Uterus (tissue), 3 donors: ENCODE measurements at regions not wholly inside any gene's neighbourhood (a gene's known extent, or its start where the extent isn't known, plus 50 kb on each side); places are given as distances from the start of the nearest gene placed in this dataset.

Experiments
- DNase-seq, 2 donors: peaks; one replicate each; pipeline ENCODE4 v3.0.0-alpha.2; 2019 to 2020
- H3K27ac ChIP-seq, 2 donors: fragments of 200-600 bp; sonication (generic); 1 replicate in 1 of 2; 2 replicates in 1 of 2; pipeline ENCODE4 v1.5.1; 2016 to 2018
- H3K27me3 ChIP-seq, 2 donors: fragments of 200-600 bp; sonication (generic); one replicate each; pipeline ENCODE4 v1.5.1; 2018 to 2019; ENCODE audit warnings: control low read depth in 1 of 2
- H3K36me3 ChIP-seq, 2 donors: fragments of 200-600 bp; sonication (generic); one replicate each; pipeline ENCODE4 v1.5.1; 2019; ENCODE audit warnings: control low read depth in 1 of 2
- H3K4me1 ChIP-seq, 2 donors: fragments of 200-600 bp; sonication (generic); one replicate each; pipeline ENCODE4 v1.5.1; 2018 to 2019; ENCODE audit warnings: control low read depth in 1 of 2
- H3K4me3 ChIP-seq, 2 donors: fragments of 200-600 bp; sonication (generic); 1 replicate in 1 of 2; 2 replicates in 1 of 2; pipeline ENCODE4 v1.5.1; 2018 to 2019; ENCODE audit warnings: mild to moderate bottlenecking in 1 of 2
- H3K9me3 ChIP-seq, 2 donors: fragments of 200-600 bp; sonication (generic); one replicate each; pipeline ENCODE4 v1.5.1; 2019; ENCODE audit warnings: control low read depth in 1 of 2
- POLR2A ChIP-seq, 2 donors: fragments of 450-650 bp; IDR thresholded peaks; one replicate each; pipeline ENCODE4 v1.6.1; 2016; ENCODE audit warnings: antibody characterized with exemption in 2 of 2, mild to moderate bottlenecking in 1 of 2, moderate library complexity in 1 of 2
- intact Hi-C: fragments of 100-400 bp; cut with DNase I; formaldehyde crosslinking; loops from one replicate; pipeline ENCODE4 v1.15.1; 2023; ENCODE audit warnings: low total_unique reads
- TF ChIP-seq, protein P1 (sequence below), 4 experiments: fragments of 200-600 bp in 2 of 4; fragments of 450-650 bp in 2 of 4; sonication (generic) in 2 of 4; IDR thresholded peaks; one replicate each; pipeline ENCODE4 v1.5.1; 2016 to 2019; ENCODE audit warnings: antibody characterized with exemption in 4 of 4, mild to moderate bottlenecking in 2 of 4, moderate library complexity in 1 of 4
- donor health status: DM: yes; HTN: yes; CAD: no.

DNA sequence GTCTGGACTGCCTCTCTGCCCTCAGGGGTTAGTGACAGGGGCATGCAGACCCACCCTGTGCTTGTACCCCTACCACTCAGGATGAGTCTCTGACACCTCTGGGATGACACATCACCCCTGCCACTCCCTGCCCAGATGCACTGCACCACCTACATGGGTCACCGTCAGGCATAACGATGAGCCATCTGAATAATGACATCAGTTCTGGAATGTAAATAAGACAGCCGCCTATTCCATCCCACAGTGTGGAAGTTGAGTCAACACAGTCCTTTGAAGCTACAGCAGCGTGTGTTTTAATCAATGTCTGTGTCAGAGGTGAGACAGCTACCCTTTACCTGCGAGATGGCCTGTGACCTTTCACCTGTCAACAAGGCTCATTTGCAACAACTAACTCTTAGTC, 268.7 kb upstream of the ARRDC4 start:
- Histone ChIP-seq H3K9me3 (no peaks in the 10 kb centered on the region), H3K27me3 (no peaks in the 10 kb centered on the region), H3K4me3 (no peak overlapping the region), H3K4me1 (no peaks in the 10 kb centered on the region), H3K27ac (no peak overlapping the region), H3K36me3 (no peaks in the 10 kb centered on the region)
- intact Hi-C loops = no loop called here
- no peak for DNase-seq
- TF ChIP-seq, protein P1, sequence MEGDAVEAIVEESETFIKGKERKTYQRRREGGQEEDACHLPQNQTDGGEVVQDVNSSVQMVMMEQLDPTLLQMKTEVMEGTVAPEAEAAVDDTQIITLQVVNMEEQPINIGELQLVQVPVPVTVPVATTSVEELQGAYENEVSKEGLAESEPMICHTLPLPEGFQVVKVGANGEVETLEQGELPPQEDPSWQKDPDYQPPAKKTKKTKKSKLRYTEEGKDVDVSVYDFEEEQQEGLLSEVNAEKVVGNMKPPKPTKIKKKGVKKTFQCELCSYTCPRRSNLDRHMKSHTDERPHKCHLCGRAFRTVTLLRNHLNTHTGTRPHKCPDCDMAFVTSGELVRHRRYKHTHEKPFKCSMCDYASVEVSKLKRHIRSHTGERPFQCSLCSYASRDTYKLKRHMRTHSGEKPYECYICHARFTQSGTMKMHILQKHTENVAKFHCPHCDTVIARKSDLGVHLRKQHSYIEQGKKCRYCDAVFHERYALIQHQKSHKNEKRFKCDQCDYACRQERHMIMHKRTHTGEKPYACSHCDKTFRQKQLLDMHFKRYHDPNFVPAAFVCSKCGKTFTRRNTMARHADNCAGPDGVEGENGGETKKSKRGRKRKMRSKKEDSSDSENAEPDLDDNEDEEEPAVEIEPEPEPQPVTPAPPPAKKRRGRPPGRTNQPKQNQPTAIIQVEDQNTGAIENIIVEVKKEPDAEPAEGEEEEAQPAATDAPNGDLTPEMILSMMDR (IDR thresholded peaks at IDR 0.05) = no peak
- TF ChIP-seq POLR2A (IDR thresholded peaks at IDR 0.05) = no peak

DNA sequence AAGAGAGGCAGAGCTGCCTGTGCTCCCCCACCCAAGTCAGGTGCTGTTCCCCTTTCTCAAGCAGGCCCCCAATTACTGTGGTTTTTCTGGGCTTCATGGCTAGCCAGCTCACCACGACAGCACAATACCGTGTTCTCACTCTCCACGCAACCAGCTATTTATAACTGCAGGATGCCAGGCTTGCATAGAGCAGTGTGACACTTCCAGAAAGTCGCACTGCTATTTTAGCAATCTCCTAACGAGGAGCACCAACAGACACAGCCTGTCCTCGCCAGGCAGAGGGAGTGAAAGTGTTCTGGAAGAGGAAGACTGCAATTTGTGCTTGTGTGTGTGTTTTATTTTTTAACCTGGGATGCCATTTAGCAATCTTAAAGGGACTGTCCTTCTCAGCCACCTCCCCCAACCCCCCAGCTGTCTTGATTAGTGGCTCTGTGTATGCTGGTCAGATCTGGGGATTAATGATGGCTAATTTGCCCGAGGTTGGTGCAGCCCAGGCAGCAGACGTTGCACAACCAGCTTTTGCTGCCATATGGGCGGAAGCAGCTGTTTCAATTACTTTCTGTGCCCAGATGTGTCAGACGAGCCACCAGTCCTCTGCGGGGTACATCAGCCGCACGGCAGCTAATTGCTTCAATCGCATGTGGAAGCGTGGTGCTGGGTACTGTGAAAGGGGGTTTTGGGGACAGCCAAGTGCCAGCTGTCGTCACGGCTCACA, 268.0 kb upstream of the ARRDC4 start:
- TF ChIP-seq, protein P1 (IDR thresholded peaks at IDR 0.05) = no peak
- no peak for TF ChIP-seq POLR2A (IDR thresholded peaks at IDR 0.05)
- intact Hi-C loops = no loop called here
- H3K27ac ChIP-seq = no peak overlapping the region

DNA sequence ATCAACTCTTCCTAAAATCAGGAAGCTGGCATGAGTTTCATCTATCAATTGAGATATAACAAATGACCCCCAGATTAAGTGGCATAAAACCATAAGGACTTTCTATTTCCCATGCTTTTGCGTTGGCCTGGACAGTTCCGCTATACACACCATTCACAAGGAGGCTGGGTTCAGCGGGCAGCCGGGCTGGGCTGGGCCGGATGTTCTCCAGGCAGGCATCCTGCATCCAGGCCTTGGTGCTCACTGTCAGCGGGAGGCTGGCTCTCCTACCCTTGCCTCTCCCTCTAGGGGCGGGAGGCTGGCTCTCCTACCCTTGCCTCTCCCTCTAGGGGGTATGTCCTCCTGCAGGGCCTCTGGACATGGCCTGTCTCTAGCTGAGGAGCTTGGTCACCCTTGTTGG, 266.0 kb upstream of the ARRDC4 start:
- Histone ChIP-seq H3K27me3 (no peaks in the 10 kb centered on the region), H3K36me3 (no peaks in the 10 kb centered on the region), H3K27ac (no peak overlapping the region), H3K9me3 (no peaks in the 10 kb centered on the region), H3K4me3 (no peak overlapping the region), H3K4me1 (no peaks in the 10 kb centered on the region)
- no peak for DNase-seq
- TF ChIP-seq, protein P1 (IDR thresholded peaks at IDR 0.05) = no peak
- no peak for TF ChIP-seq POLR2A (IDR thresholded peaks at IDR 0.05)
- intact Hi-C loops = no loop called here

More for the DNA sequence above, 268.0 kb upstream of the ARRDC4 start:
- no peak overlapping the region for H3K4me3 ChIP-seq
- H3K27me3 ChIP-seq = no peaks in the 10 kb centered on the region
- no peaks in the 10 kb centered on the region for H3K36me3 ChIP-seq
- H3K4me1 ChIP-seq = no peaks in the 10 kb centered on the region
- no peak for DNase-seq
- no peaks in the 10 kb centered on the region for H3K9me3 ChIP-seq

DNA sequence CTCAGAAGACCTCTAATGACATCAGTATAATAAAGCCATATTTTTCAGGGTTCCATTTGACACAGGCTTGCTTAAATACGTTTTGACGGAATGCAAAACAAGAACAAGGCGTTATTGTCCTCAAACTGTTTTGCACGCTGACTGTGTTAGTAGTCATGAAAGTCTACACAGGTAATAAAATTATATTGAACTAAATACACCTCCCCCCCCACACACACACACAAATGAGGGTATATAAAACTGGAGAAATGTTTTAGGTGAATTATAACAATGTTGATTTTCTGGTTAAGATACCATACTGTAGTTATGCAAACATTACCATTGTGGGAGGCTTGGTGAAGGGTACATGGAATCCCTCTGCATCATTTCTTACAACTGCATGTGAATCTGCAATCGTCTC, 257.1 kb upstream of the ARRDC4 start:
- no peak for TF ChIP-seq POLR2A (IDR thresholded peaks at IDR 0.05)
- TF ChIP-seq, protein P1 (IDR thresholded peaks at IDR 0.05) = no peak
- no peak for DNase-seq
- H3K4me1 ChIP-seq = no peaks in the 10 kb centered on the region
- intact Hi-C loops = no loop called here
- H3K4me3 ChIP-seq = no peak overlapping the region
- no peaks in the 10 kb centered on the region for H3K27me3 ChIP-seq
- H3K36me3 ChIP-seq = no peaks in the 10 kb centered on the region
- H3K9me3 ChIP-seq = no peaks in the 10 kb centered on the region
- H3K27ac ChIP-seq = no peak overlapping the region

DNA sequence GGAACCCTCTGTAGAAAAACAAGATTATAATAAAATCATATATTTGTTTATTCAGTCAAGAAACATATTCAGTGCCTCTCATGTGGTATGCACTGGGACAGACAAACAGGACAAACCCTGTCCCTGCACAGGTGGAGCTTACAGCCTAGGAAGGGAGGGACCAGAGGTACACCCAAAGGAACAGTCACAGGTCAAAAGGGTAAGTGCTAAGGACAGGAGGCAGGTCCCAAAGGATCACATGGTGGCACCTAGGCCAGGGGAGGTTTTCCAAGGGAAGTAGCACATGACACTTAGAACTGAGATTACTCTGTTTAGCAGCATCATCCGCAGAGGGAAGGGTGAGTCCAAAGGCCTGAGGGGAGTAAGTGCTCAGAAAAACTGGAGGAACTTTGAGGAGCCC, 254.4 kb upstream of the ARRDC4 start:
- Histone ChIP-seq H3K9me3 (no peaks in the 10 kb centered on the region), H3K4me3 (no peak overlapping the region), H3K27ac (no peak overlapping the region), H3K4me1 (no peaks in the 10 kb centered on the region), H3K36me3 (no peaks in the 10 kb centered on the region), H3K27me3 (no peaks in the 10 kb centered on the region)
- TF ChIP-seq POLR2A (IDR thresholded peaks at IDR 0.05) = no peak
- TF ChIP-seq, protein P1 (IDR thresholded peaks at IDR 0.05) = no peak
- DNase-seq = no peak
- intact Hi-C loops = no loop called here
